CD4-positive, alpha-beta T cell treated with Interleukin-1 beta for 1 hour (primary cell): ENCODE measurements at regions not wholly inside any gene's neighbourhood (a gene's known extent, or its start where the extent isn't known, plus 50 kb on each side); places are given as distances from the start of the nearest gene placed in this dataset.
"Not testable (repeated sequence)": the region's sequence is repeated elsewhere in the genome, so short reads cannot be mapped to it uniquely, and the experiment has no call there.

Experiments
- DNase-seq, 2 donors: peaks; one replicate each; pipeline ENCODE4 v3.0.0-alpha.2; 2020 to 2022

DNA sequence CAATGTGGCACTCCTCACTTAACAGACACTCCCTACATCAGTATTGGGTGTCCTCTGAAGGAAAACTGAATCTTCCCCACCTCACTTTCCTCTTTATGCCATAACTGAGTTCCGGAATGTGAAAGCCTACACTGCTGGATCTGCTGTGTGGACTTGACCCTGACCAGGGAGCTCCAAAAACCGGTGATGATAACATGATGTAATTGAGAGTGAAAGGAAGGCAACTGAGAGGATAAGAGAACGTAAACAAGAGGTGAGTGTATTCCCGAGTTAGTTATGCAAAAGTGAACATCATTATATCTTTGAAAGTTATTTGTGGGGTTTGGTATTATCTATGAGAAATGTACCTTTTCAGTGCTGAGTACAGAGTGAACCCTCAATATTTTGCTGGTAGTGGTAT, 1794.8 kb downstream of the MRPL39 start:
- no peak for DNase-seq

DNA sequence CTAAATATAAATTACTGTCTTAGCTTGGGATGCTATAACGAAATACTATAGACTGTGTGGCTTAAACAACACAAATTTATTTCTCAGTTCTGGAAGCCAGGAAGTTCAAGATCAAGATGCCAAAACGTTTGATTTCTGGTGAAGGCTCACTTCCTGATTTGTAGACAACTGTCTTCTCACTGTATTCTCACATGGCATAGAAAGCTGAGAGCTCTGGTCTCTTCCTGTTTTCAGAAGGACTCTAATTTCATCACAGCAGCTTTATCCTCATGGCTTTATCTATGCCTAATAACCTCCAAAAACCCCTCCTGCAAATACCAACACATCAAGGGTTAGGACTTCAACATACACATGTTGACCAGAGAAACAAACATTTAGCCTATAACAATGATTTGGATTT, 1795.5 kb downstream of the MRPL39 start:
- DNase-seq = no peak

DNA sequence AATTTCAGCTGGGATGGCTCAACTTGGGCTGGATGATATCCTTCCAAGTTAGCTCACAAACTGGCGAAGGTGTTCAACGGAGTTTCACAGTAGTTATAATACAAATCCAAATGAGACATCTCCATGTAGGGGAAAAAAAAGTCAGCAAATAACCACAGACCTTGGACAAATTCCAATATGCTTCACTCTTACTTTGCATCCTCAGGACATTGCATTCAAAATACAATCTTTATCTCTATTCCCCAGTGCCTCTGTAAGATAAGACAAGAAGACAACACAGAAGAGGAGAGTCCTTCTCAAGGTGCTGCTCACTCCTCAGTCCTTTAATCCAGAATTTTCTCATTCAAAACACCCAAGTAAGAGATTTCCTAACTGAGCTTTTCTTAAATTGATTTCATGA, 1797.7 kb downstream of the MRPL39 start:
- DNase-seq = no peak

DNA sequence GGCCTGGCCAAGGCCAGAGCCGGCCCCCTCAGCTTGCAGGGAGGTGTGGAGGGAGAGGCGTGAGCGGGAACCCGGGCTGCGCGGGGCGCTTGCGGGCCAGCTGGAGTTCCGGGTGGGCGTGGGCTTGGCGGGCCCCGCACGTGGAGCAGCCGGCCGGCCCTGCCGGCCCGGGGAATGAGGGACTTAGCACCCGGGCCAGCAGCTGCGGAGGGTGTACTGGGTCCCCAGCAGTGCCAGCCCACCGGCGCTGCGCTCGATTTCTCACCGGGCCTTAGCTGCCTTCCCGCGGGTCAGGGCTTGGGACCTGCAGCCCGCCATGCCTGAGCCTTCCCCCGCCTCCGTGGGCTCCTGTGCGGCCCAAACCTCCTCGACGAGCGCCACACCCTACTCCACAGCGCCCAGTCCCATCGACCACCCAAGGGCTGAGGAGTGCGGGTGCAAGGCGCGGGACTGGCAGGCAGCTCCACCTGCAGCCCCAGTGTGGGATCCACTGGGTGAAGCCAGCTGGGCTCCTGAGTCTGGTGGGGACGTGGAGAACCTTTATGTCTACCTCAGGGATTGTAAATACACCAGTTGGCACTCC, 1800.2 kb downstream of the MRPL39 start:
- not testable (repeated sequence) for DNase-seq

DNA sequence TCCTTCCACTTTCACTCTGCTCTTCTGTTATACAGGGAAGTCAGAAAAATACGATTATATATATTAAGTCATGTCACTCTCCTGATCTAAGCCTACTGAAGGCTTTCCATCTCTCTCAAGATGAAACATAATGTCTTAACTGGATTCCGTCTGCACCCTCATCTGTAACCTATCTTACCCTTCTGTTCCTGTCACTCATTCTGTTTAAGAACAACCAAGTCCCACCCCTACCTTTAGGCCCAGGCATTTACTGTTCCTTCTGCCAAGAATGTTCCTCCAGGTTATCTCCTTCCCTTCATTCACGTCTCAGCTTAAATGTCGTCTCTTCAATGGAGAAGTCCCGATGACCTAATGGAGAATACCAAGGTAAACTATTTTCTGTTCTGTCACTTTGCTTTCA, 1802.4 kb downstream of the MRPL39 start:
- no peak for DNase-seq

DNA sequence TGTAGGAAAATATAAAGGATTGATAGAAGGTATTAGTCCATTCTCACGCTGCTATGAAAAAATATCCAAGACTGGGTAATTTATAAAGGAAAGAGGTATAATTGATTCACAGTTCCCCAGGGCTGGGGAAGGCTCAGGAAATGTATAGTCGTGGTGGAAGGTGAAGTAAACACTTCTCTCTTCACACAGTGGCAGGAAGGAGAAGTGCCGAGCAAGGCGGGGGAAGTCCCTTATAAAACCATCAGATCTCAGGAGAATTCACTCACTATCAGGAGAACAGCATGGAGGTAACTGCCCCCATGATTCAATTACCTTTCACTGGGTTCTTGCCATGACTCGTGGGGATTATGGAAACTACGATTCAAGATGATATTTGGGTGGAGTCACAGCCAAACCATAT, 1806.0 kb downstream of the MRPL39 start:
- no peak for DNase-seq

DNA sequence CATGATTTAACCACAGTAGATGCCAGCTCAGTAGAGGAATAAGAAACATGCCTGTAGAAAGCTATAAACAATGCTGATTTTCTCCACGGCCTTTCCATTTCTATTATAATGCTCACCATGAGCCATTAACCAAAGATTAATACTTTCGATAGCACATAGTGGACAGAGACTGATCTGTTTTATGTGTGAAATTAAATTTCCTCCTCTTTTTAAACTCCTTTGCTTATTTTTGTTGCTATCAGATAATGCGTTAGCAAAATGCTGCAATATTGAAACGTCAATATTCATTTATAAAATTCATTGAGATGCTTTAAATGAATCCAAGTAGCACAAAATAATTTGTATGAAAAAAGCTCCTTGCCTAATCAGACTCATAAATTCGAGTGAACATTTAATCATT, 1807.9 kb downstream of the MRPL39 start:
- DNase-seq = no peak

DNA sequence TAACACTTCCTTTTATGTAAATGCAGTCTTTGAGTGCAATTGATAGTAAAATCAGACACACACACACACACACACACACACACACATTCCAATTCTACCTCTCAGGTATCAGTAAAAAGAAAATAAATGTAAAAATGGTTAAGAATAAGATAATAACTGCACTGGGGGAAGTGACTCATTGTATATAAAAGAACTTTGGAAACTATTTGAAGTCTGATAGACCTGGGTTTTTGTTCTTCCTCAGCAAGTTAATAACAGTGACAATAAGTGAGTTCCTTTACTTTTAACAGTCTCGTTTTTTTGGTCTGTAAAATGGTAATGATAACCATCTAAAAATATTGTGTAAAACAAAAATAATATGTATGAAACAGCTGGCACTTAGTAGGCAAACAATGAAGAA, 1815.0 kb downstream of the MRPL39 start:
- DNase-seq = no peak

DNA sequence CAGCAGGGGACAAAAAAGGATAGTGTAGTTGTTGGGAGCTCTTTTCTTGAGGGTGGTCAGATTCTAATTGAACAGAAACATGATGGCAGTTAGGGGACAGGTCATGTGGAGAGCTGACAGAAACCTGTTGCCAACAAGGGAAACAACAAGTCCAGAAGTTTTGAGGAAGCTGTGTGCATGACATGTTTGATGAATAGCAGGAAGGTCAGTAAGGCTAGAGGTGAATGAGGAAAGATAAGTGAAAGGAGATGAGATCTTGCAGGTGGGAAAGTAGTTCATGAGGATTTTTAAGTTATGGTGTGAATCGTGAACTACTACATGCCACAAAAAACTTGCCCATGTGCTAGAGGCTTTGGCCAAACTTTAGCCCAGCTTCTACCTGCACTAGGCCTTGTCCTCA, 1817.4 kb downstream of the MRPL39 start:
- DNase-seq = no peak

DNA sequence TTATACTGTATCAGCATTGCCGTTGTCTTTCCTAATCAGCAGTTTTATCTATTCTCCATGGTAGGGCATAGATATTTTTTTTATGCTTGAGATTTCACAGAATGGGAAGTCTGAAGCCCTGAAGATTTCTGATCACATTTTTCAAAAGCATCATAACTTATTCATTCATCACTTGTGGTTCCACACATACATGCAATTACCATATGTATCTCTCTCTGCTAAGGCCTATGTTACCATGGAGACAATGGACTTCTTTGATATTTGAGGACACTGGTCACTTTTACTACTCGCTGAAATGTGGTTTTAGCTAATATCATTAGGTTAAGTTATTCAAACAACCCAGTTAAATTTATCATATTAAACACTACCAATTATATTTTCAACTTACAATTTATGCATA, 1827.0 kb downstream of the MRPL39 start:
- no peak for DNase-seq

DNA sequence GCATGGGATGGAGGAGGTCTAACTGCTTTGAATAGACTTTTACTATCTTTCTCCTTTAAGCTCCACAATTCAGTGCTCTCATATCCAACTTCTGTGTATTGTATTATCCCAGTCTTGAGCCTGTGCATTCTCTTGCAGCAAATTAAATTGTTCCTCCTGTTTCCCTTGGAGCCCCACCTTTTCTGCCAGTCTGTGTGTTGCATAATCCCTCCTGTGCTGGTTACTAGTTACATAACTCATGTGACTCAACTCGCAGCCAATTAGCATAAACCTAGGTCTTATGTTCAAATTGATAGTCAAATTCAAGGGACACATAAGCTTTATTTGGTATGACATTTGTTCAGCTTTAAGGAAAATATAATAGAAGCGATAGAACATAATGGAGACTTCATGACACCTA, 1863.5 kb downstream of the MRPL39 start:
- no peak for DNase-seq

DNA sequence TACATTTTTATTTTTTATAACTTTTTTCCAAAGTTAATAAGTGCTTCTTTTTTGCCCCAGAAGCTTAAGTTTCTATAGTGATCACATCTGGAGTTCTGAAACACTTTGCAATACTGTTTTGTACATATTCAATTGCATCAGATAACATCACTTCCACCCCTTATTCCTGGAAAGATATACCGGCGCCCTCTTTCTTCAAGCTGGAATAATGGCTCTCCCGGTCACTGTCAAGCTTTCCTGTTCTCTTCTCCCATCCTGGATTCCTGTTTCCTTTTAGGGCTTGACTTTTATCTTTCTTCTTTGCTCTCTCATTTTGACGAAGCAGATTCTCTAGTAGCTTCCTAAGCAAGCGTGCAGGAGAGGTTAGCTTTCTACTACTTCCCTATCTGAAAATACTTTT, 1866.8 kb downstream of the MRPL39 start:
- no peak for DNase-seq

DNA sequence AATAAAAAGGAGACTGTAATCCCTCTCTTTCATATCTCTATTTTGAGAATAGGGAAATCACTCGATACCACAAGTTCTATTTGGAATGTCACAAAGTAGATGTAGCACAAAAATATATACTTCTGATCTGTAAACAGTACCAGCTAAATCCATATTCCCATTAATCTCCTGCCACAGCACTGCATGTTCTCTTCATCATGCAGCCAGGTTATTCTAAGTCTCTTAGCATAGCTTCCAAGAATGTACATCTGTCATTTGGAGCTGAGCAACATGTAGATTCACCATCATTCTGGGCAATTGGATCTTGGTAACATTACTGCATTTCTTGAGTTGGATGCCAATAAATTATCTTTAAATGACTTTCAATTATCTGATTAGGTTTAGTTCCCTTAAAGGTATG, 1874.5 kb downstream of the MRPL39 start:
- DNase-seq = no peak

DNA sequence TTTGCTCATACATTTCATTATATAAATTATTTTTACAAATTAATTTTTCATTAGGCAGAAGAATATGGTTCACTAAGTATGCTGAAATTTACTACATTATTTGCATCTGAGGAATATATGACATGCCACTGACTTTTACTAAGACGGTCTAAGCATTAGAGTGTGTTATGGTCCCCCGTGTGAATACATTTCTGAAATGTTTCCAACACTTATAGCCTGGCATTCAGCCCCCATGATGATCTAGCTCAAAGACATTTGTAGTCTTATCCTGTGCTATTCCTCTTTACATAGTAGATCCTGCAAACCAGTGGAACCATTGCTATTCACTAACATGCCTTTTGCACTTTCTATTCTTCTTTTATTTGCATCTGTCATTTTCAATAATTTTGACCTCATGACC, 1878.0 kb downstream of the MRPL39 start:
- no peak for DNase-seq

DNA sequence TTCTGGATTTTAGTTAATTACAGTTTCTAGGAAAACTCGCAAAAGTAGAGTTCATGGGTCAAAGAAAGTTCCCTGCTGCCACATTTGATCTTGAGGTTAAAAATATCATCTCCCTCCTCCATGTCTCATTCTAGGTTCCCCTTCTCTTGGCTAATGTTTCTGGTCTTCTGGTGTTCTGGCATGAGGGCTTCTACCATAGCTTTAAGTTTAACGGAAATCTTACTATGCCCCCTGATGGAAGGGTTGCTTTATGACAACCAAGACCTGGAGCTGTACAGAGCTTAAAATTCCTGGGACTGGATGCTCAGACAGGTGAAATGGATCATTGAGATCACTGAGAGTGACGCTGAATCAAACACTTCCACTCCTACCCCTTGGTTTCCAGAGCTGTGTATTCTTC, 1881.7 kb downstream of the MRPL39 start:
- no peak for DNase-seq

DNA sequence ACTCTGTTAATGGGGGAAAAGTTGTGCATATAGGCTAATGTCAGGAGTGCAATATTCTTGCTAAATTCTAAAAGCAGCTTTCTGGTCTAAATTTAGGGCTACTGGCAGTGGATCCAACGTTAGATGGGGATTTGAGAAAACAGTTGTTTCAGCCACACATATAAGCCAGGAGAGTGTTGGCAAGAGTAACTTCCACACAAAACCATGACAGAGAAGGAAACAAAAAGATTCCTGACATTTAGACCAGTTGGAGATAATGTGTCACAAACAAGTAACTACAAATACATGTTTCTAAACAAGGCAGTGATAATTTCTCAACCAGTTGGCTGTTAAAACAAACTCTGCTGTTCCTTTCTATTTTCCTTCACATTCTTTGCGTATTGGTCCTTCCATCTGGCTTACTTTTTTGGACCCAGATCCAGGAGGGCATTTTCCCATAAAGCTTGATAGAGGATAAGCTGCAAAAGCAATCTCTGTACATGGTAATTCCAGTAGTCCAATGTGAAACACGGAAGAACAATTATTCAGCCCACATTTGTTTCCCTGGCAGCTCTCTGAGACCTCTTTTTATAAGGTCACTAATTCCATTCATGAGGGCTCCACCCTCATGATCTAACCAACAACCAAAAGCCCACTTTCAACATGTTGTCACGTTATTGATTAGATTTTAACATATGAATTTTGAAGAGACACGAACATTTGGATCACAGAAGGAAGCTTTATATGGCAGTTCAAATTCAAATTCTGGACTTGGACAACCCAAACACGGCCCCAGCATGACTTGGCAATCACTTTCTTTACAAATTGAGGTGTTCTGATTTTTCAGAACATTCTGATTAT, 1888.6 kb downstream of the MRPL39 start:
- DNase-seq = no peak

DNA sequence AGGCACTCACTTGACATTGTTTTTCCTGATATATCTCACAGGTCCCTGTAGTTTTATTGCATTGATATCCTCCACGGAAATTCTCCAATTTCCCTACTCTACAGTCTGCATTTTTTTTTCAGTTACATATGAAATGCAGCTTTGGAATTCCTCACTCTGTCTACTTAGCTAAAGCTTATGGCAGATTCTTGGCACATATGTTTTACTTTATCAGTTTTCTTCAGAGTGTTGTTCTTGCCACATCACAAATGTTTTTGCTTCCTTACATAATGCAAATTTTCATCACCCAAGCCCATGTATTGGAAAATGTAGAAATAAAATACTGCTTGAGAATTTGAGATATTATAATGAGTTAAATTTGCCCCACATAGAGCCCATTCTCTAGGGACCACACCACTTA, 1895.1 kb downstream of the MRPL39 start:
- no peak for DNase-seq

DNA sequence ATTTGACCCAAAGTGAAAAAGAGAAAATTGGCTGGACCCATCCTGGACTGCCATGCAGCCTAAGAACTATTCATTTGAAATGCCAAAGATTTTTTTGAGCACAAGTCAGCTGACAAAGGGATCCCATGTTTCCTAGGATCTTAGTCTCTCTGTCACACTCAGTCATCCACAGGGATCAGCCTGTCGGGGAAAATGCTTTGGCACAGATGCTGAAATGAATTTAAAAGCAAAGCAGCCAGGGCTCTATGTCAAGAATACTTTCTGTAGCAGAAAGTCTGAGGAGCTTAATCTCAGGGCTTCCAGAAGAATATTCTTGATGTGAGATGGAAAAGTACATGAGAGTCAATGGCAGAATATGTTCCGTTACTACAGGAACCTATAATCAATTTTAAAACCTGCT, 1900.8 kb downstream of the MRPL39 start:
- no peak for DNase-seq

DNA sequence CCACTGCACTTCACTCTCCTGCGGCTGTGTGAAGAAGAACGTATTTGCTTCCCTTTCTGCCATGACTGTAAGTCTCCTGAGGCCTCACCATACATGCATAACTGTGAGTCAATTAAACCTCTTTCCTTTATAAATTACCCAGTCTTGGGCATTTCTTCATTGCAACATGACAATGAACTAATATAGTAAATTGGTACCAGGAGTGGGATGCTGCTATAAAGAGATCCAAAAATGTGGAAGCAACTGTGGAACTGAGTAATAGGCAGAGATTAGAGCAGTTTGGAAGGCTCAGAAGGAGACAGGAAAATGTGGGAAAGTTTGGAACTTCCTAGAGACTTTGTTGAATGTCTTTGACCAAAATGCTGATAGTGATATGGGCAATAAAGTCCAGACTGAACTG, 1907.9 kb downstream of the MRPL39 start:
- no peak for DNase-seq

DNA sequence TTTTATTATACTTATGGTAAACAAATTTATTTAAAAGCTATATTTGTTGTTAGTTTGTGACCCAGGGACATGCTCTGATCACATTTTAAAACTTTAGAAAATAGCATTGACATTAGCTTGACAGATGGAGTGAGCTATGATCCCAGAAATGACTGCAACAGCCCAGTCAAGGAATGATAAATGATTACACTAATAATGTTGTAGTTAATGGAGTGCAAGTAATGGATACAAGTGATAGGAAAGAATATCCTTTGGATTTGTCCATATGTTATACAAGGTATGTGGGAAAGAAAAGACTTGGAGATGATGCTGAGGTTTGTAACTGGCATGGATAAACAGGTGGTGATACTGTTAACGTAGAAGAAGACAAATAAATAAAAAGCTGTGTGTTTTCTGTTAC, 1908.7 kb downstream of the MRPL39 start:
- DNase-seq = no peak

DNA sequence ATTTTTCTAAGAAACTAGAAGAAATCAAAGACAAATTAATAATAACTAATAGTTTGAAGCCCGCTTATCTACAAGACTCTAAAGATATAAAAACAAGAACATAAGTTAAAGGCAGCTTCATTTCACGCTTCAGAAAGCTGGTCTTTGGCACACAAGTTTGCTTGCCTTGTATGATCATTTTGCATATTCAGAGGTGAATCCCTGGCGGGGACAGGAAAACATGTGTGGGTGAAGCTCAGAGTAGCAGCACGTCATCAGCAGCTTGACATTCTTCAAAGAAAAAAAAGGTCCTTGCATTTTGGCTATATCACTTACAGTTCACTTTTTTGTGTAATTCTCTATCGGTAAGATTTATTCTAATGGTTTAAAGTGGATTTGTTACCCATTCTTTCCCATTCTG, 1911.8 kb downstream of the MRPL39 start:
- peak in 1 of 2 donors; percentile 14 for DNase-seq

DNA sequence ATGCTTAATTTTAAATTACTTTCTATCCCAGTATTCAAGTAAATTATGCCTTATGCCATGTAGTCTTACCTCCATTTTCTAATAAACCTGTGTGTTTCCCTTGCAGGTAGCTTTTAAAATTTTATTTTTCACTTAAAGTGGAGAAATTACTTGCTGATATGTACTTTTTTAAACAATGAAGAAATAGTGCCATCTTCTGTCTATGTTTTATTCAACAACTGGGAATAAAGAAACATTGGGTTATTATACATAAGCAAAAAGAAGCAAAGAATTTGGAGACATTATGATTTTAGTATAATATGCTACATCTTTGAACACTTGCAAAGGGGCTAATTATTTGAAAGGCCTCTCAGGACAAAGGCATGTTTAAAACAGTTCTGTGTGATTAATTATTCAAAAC, 1912.9 kb downstream of the MRPL39 start:
- no peak for DNase-seq

DNA sequence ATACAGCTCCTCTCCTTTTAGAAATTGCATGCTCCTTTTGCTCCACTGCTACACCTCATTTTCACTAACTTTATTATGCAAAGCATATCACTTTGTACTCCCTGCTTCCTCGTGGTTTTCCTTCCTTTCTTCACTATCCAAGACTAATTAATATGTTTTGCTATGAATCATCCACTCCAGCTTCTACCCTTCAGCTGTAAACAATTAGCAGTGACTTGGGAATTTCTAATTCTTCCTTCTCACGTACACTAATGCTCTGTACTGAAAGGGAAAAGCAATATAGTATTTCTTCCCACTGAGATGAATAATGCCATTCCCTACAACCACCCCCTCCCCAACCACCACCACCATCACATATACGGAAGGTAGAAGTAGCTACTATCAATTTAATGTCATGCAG, 1917.0 kb downstream of the MRPL39 start:
- no peak for DNase-seq

DNA sequence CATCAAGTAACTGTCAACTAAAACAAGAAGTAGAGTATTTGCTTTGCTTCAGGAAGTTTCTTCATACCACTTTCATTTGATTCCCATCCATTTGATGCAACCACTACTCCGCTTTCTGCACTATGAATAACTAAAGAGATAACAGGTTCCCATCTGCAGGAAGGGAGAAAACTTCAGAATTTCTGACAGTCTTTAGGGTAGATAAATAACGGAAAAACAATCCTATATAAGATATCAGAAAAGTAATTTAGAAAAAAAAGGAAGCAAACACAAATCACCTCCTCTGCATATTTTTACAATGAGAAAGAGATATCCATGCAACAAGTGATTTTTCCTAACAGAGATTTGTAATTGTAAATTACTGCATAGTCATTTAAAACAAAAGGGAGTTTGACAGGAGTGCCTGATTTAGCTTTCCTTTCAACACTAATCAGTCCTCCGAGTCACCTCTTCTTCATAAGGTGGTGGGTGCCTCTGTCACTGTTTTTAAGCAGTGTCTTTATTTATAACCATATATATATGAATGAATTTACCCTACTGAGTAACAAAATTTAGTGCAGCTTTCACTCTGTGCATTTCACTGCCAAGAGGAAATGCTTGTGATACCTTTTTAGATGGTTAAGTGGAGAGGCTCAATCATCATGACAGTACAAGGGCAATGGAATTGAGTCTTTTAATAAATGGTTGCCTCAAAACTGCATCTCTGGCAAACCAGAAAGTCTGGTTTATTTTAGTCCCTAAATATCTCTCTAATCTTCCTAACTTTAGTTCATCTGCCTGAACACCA, 1920.4 kb downstream of the MRPL39 start:
- no peak for DNase-seq
